ENCODE measurements at regions not wholly inside any gene's neighbourhood (a gene's known extent, or its start where the extent isn't known, plus 50 kb on each side); places are given as distances from the start of the nearest gene placed in this dataset.
A peak's percentile ranks its signal among the peaks of the same experiment; 100 is the strongest.

DNA sequence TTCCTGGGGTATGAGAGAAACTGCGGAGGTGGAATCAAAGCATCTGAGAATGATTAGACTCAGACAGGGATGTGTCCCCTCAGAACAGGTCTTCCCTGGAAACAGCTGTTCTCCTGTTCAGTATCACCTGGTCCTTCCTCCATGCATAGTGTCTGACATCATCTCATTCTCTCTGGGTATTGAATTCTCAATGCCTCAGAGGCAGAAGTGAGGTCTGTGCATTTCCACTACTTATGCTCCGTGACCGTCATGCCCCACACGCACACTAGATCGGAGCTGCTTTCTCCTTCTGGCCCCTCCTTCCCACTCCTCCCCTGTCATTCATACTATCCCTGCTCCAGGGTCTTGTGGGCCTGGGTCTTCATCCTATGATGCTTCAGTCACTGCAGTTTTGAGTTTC, 61.4 kb upstream of the DAB2IP start:
- WGBS, 2 experiments (ENCODE audit: insufficient coverage in 2 of 2) = 86 to 92% methylated on average over 4 to 5 of the region's 5 CpGs
- Histone ChIP-seq H3K4me1 (ENCODE audit: control insufficient read depth, insufficient read depth, low read length, poor library complexity, severe bottlenecking) (peaks cover 2% of the 10 kb centered on the region), H3K27ac (ENCODE audit: low read depth, low read length, severe bottlenecking) (no peak overlapping the region), H3K4me3 (ENCODE audit: extremely low read depth, insufficient read depth, low read length, poor library complexity, severe bottlenecking) (no peak overlapping the region), H3K36me3 (ENCODE audit: control insufficient read depth, insufficient read depth, low read length) (no peaks in the 10 kb centered on the region), H3K9me3 (ENCODE audit: control insufficient read depth, low read length) (no peaks in the 10 kb centered on the region)

DNA sequence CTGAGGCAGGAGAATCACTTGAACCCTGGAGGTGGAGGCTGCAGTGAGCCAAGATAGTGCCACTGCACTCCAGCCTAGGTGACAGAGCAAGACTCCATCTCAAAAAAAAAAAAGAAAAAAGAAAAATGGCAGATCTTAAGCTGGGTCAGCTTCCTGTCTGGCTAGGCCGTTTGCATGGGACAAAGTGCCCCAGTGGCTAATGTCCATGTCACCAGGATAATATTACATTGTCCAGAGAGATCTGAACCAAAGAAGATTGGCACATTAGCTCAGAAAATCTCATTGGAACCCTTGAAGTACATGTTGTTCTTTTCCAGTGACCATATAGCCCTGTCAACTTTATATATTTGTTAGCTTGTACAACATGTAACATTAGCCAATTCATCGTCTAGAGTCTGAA, 59.2 kb upstream of the DAB2IP start:
- H3K4me3 ChIP-seq (ENCODE audit: extremely low read depth, insufficient read depth, low read length, poor library complexity, severe bottlenecking) = no peak overlapping the region
- H3K36me3 ChIP-seq (ENCODE audit: control insufficient read depth, insufficient read depth, low read length) = no peaks in the 10 kb centered on the region
- no peak overlapping the region for H3K27ac ChIP-seq (ENCODE audit: low read depth, low read length, severe bottlenecking)
- 93 to 95% methylated on average over 2 of the region's 2 CpGs for WGBS, 2 experiments (ENCODE audit: insufficient coverage in 2 of 2)
- peaks cover 8% of the 10 kb centered on the region for H3K4me1 ChIP-seq (ENCODE audit: control insufficient read depth, insufficient read depth, low read length, poor library complexity, severe bottlenecking)
- H3K9me3 ChIP-seq (ENCODE audit: control insufficient read depth, low read length) = peaks cover 2% of the 10 kb centered on the region

DNA sequence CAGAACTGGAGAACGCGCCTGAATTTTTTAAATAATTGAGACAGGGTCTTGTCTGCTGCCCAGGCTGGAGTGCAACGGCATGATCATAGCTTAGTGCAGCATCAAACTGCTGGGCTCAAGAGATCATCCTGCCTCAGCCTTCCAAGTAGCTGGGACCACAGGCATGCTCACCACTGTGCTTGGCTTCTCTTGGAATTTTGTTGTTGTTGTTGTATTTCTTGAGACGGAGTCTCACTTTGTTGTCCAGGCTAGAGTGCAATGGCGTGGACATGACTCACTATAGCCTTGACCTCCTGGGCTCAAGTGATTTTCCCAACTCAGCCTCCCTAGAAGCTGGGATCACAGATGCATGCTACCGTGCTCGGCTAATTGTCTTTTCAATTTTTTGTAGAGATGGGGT, 58.4 kb upstream of the DAB2IP start:
- 82 to 100% methylated on average over 5 to 6 of the region's 7 CpGs for WGBS, 2 experiments (ENCODE audit: insufficient coverage in 2 of 2)
- H3K27ac ChIP-seq (ENCODE audit: low read depth, low read length, severe bottlenecking) = no peak overlapping the region
- peaks cover 5% of the 10 kb centered on the region for H3K9me3 ChIP-seq (ENCODE audit: control insufficient read depth, low read length)
- H3K4me3 ChIP-seq (ENCODE audit: extremely low read depth, insufficient read depth, low read length, poor library complexity, severe bottlenecking) = no peak overlapping the region
- no peaks in the 10 kb centered on the region for H3K36me3 ChIP-seq (ENCODE audit: control insufficient read depth, insufficient read depth, low read length)
- peaks cover 14% of the 10 kb centered on the region for H3K4me1 ChIP-seq (ENCODE audit: control insufficient read depth, insufficient read depth, low read length, poor library complexity, severe bottlenecking)

DNA sequence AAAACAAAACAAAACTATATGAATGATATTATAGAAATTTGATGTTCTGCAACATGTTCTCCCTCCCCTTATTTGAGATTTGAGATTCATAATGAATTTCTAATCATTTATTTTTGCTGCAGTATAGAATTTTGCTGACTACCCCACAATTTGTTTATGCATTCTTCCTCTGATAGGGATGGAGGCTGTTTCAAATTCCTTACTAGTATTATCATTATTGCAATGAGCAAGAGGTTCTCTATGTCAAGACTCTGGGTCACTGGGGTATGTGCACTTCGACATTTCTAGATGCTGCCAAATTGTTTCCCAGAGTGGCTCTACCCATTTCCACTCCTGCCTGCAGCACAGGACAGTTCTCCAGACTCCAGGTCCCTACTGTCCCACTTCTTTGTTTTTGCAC, 54.9 kb upstream of the DAB2IP start:
- Histone ChIP-seq H3K27ac (ENCODE audit: low read depth, low read length, severe bottlenecking) (no peak overlapping the region), H3K4me3 (ENCODE audit: extremely low read depth, insufficient read depth, low read length, poor library complexity, severe bottlenecking) (no peak overlapping the region), H3K9me3 (ENCODE audit: control insufficient read depth, low read length) (peaks cover 5% of the 10 kb centered on the region), H3K36me3 (ENCODE audit: control insufficient read depth, insufficient read depth, low read length) (no peaks in the 10 kb centered on the region), H3K4me1 (ENCODE audit: control insufficient read depth, insufficient read depth, low read length, poor library complexity, severe bottlenecking) (peaks cover 18% of the 10 kb centered on the region)
- WGBS, 2 experiments (ENCODE audit: insufficient coverage in 2 of 2) = 63% methylated on average over 1 of the region's 1 CpG; no CpG with 5 or more reads in 1 of the 2 experiments

DNA sequence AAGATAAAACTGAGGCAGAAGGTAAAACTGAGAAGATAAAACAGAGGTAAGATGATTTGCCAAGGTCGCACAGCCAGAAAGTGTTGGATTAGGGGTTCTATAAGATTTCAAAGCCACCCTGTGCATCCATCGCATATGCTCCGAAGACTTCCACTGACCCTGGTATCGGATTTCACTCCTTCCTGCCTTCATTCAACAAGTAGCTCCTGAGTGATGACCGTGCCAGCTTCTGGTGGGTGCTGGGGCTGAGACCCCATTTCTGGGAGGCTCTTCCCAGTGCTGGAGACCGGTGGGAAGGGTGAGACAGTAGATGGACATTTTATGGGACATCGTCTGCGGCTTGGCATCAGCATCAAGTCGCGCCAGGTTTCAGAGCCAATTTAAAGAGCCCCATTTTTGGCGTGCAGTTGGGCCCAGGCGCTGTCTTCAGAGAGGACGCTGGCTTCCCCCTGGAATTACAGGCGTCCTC, 53.7 kb upstream of the DAB2IP start:
- H3K27ac ChIP-seq (ENCODE audit: low read depth, low read length, severe bottlenecking) = peak overlapping the region; percentile 96
- H3K9me3 ChIP-seq (ENCODE audit: control insufficient read depth, low read length) = peaks cover 5% of the 10 kb centered on the region
- H3K4me3 ChIP-seq (ENCODE audit: extremely low read depth, insufficient read depth, low read length, poor library complexity, severe bottlenecking) = peak overlapping the region; percentile 69
- H3K4me1 ChIP-seq (ENCODE audit: control insufficient read depth, insufficient read depth, low read length, poor library complexity, severe bottlenecking) = peaks cover 18% of the 10 kb centered on the region
- WGBS, 2 experiments (ENCODE audit: insufficient coverage in 2 of 2) = 5 to 11% methylated on average over 10 to 12 of the region's 14 CpGs
- peaks cover 4% of the 10 kb centered on the region for H3K36me3 ChIP-seq (ENCODE audit: control insufficient read depth, insufficient read depth, low read length)

DNA sequence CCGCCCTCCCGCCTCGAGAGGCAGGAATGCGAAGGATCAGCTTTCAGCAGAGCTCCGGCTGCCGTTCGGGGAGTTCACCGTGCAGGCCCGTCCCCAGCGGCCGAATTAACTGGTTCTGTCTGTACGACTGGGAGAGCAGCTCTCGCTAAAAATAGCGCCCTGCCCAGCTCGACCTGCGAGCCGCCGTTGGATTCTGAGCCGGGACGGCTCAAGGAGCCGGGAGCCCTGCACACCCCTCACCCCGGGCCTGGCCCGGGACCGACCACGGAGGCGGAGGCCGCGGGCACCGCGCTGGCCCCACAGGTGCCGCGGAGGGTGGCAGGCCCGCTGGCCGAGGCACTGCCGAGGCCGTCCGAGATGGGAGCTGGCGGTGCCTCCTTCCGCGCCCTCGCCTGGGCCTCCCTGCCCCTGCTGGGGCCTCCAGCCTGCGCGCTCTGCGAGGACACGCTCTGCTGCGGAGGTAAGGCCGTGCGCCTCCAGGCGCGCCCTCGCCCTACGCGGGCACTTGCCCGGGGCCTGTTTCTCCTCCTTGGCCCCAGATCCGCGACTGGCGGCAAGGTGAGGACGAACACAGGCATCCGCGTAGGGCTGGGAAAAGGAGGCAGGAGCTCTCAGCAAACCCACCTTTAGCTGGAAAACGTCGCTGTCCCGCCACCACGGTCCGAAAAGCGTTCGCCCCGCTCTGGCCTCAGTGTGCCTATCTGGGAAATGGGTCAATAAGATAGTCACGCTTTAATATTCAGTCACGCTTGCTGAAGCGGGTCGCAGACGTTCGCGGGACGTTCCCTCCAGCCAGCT, 53.1 kb upstream of the DAB2IP start:
- H3K36me3 ChIP-seq (ENCODE audit: control insufficient read depth, insufficient read depth, low read length) = peaks cover 4% of the 10 kb centered on the region
- 2 to 3% methylated on average over 69 to 71 of the region's 76 CpGs for WGBS, 2 experiments (ENCODE audit: insufficient coverage in 2 of 2)
- H3K4me1 ChIP-seq (ENCODE audit: control insufficient read depth, insufficient read depth, low read length, poor library complexity, severe bottlenecking) = peaks cover 22% of the 10 kb centered on the region
- peaks cover 5% of the 10 kb centered on the region for H3K9me3 ChIP-seq (ENCODE audit: control insufficient read depth, low read length)
- peak overlapping the region; percentile 69 for H3K4me3 ChIP-seq (ENCODE audit: extremely low read depth, insufficient read depth, low read length, poor library complexity, severe bottlenecking)
- peak overlapping the region; percentile 96 for H3K27ac ChIP-seq (ENCODE audit: low read depth, low read length, severe bottlenecking)

DNA sequence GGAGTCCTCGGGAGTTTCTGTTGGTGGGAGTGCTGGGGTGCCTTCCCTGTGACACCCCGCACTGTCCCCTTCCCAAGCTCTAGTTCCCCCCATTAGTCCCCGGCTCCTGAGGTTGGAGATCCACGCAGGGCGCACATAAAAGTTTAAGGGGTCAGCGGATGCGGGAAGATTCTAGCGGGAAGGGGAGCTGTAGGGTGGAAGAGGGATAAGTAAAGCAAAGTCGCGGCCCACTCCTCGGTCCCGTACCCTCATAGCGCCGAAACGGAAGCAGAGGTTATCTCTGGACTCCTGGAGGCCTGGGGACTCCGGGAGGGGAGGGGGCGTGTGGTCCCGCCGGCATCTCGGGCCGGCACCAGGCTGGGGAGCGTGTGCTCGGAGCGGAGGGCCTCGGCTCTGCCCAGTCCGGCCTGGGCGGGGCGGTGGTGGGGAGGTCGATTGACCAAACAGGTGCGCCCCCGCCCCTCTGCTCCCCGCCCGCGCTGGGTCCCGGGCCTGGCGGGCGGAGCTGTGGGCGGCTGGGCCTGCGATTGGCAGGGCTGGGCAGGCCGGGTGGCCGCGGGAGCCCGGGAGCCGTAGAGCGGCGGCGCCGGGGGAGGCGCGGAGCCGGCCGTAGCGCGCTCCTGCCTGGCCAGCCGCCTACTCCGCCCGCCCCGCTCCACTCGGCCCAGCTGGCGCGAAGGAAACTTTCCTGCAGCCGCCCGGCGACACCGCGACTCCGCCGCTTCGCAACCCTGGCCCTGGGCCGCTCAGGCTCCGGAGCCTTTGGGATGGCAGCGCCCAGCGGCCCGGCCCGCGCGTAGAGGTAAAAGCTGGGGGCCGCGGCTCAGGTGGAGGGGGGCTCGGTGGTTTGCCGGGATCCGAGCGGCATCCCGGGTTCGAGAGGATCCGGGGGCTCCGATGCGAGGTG, 52.2 kb upstream of the DAB2IP start:
- Histone ChIP-seq H3K4me1 (ENCODE audit: control insufficient read depth, insufficient read depth, low read length, poor library complexity, severe bottlenecking) (peaks cover 30% of the 10 kb centered on the region), H3K9me3 (ENCODE audit: control insufficient read depth, low read length) (peaks cover 5% of the 10 kb centered on the region), H3K4me3 (ENCODE audit: extremely low read depth, insufficient read depth, low read length, poor library complexity, severe bottlenecking) (peak overlapping the region; percentile 69), H3K36me3 (ENCODE audit: control insufficient read depth, insufficient read depth, low read length) (peaks cover 4% of the 10 kb centered on the region), H3K27ac (ENCODE audit: low read depth, low read length, severe bottlenecking) (peak overlapping the region; percentile 96)
- WGBS, 2 experiments (ENCODE audit: insufficient coverage in 2 of 2) = 0 to 2% methylated on average over 55 to 72 of the region's 88 CpGs

DNA sequence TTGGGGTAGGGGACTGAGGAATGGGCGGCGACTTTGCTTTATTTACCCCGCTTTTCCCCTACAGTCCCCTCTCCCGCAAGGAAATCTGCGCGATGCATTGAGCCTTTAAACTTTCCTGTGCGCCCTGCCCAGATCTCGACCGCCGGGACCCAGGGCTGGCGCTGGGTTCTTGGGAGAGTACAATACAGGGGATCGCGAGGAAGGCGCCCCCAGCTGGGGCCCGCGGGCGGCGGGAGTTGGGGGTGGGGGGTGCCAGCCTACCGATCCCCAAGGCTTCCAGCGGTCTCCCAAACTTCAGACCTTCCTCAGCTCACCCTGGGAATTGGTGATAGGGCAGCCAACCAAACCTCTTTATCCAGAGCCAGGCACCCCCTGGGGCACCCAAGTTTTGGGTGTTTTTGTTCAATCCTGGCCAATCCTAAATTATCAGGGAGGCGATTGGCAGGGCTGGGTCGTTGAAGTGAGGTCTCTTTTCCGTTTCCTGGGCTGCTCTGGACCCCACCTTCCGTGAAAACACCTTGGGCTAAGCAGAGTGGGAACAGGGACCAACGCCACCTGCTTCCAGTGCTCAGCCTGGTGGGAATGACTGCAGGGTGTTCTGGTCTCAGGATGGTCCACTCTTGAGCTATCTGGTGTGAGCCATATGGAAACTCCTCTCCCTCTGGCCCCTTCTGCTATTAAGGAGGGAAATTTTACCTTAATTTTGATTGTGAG, 51.4 kb upstream of the DAB2IP start:
- Histone ChIP-seq H3K9me3 (ENCODE audit: control insufficient read depth, low read length) (peaks cover 5% of the 10 kb centered on the region), H3K4me1 (ENCODE audit: control insufficient read depth, insufficient read depth, low read length, poor library complexity, severe bottlenecking) (peaks cover 36% of the 10 kb centered on the region), H3K4me3 (ENCODE audit: extremely low read depth, insufficient read depth, low read length, poor library complexity, severe bottlenecking) (peak overlapping the region; percentile 69), H3K36me3 (ENCODE audit: control insufficient read depth, insufficient read depth, low read length) (peaks cover 4% of the 10 kb centered on the region), H3K27ac (ENCODE audit: low read depth, low read length, severe bottlenecking) (no peak overlapping the region)
- 5 to 8% methylated on average over 14 to 21 of the region's 25 CpGs for WGBS, 2 experiments (ENCODE audit: insufficient coverage in 2 of 2)

DNA sequence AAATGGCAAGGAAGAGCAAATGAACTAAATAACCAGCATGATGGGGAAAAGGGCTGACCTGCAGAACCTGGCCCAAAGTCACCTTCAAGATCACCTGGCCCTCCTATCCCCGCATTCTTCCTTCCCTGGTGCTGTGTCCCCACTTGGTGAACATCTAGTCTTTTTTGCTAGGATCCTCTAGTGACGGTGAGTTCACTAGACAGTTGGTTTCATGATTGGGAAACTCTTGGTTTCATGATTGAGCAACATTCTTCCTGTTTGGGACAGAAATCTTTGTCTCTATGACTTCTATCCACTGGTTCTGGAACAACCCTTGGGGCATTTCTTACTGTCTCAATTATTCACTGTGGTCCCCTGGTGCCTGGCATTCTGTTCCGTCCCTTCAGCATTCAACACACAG, 50.2 kb upstream of the DAB2IP start:
- Histone ChIP-seq H3K9me3 (ENCODE audit: control insufficient read depth, low read length) (peaks cover 5% of the 10 kb centered on the region), H3K36me3 (ENCODE audit: control insufficient read depth, insufficient read depth, low read length) (peaks cover 4% of the 10 kb centered on the region), H3K4me3 (ENCODE audit: extremely low read depth, insufficient read depth, low read length, poor library complexity, severe bottlenecking) (no peak overlapping the region), H3K27ac (ENCODE audit: low read depth, low read length, severe bottlenecking) (no peak overlapping the region), H3K4me1 (ENCODE audit: control insufficient read depth, insufficient read depth, low read length, poor library complexity, severe bottlenecking) (peaks cover 36% of the 10 kb centered on the region)
- WGBS, 2 experiments (ENCODE audit: insufficient coverage in 2 of 2) = 76 to 100% methylated on average over 2 of the region's 3 CpGs
